ENCODE measurements at regions not wholly inside any gene's neighbourhood (a gene's known extent, or its start where the extent isn't known, plus 50 kb on each side); places are given as distances from the start of the nearest gene placed in this dataset.

DNA sequence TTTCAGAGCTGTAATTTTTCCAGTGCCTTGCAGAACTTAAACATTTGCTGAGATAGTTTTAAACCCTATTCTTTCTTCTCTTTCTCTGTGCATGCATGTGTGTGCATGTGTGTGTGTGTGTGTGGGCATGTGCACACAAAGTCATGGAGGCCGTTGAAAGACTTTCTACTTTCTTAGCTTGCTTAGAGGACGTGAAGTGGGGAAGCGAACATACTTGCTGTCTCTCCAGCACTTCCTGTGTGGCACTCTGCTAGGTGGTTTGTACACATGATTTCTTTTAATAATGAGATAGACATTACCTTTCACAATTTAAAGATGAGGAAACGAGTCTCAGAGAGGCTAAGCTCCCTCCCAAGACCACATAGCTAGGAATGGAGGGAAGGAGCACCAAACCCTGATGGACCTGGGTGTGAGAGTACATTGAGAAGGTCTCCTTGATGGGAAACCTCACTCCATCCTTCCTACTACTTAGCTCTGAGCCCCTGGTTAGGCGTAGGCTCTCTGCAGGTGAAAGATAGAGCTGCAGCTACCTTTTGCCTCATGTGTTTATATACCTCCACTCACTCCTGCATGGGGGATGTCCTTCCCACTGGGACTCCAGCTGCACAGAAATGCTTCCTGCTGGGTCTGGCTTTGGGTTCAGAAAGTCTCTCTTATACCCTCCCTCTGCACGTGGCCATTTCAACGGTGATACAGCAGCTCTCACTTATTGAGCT lies 101.9 kb upstream of the USP24 start:
- Mint-ChIP-seq H3K36me3 (ENCODE audit: insufficient read depth in 1 of 3, low read depth in 3 of 3) (no peaks in the 10 kb centered on the region; a peak in 1 of 7 replicates), H3K27ac (no peak overlapping the region), H3K9me3 (no peaks in the 10 kb centered on the region), H3K4me3 (no peak overlapping the region), H3K27me3 (ENCODE audit: low read depth) (peaks cover 3% of the 10 kb centered on the region; the same call in 1 of the 2 replicates), H3K4me1 (peaks cover 2 to 17% of the 10 kb centered on the region in 2 experiments; a peak in 3 of 4 replicates)
- Histone ChIP-seq H2BK5ac (ENCODE audit: insufficient read length, low read length) (no peak overlapping the region), H2BK120ac (ENCODE audit: low read depth, low read length, poor library complexity, severe bottlenecking) (no peak overlapping the region), H3K14ac (ENCODE audit: insufficient read depth, low read length) (no peak overlapping the region), H3K4ac (ENCODE audit: low read depth, low read length) (no peak overlapping the region), H4K20me1 (ENCODE audit: control insufficient read depth, insufficient read depth, insufficient read length) (no peaks in the 10 kb centered on the region), H2AFZ (ENCODE audit: low read length) (no peak overlapping the region), H3K9me3 (ENCODE audit: control insufficient read depth, low read depth, low read length) (no peaks in the 10 kb centered on the region), H3K56ac (ENCODE audit: insufficient read length, low read depth, low read length) (no peak overlapping the region), H3K23ac (ENCODE audit: insufficient read length, low read depth, low read length) (no peak overlapping the region), H3K4me1 (ENCODE audit: insufficient read depth, low read length) (no peaks in the 10 kb centered on the region), H3T11ph (ENCODE audit: low read length) (no peak overlapping the region), H4K5ac (ENCODE audit: insufficient read length, low read depth, low read length) (no peak overlapping the region), H4K8ac (replicated peaks; ENCODE audit: insufficient read length, low read depth, low read length) (no peak overlapping the region), H3K4me2 (ENCODE audit: insufficient read depth, insufficient read length, low read length) (no peak overlapping the region), H3K79me2 (ENCODE audit: insufficient read depth, low read length) (no peaks in the 10 kb centered on the region), H3K9ac (ENCODE audit: extremely low read depth, insufficient read length, low read length) (no peak overlapping the region), H2BK12ac (ENCODE audit: insufficient read length, low read depth, low read length) (no peak overlapping the region), H3K27me3 (ENCODE audit: insufficient read depth, low read length) (no peaks in the 10 kb centered on the region), H4K91ac (ENCODE audit: insufficient read length, low read depth, low read length) (no peak overlapping the region), H2BK15ac (ENCODE audit: low read depth, low read length) (no peak overlapping the region), H3K18ac (ENCODE audit: insufficient read length, low read depth, low read length) (no peak overlapping the region), H3K79me1 (ENCODE audit: insufficient read depth, low read depth, low read length, poor library complexity, severe bottlenecking) (no peaks in the 10 kb centered on the region), H3K23me2 (ENCODE audit: insufficient read length, low read depth, low read length, poor library complexity, severe bottlenecking) (no peaks in the 10 kb centered on the region), H2AK5ac (ENCODE audit: insufficient read length, low read length) (no peak overlapping the region), H3K27ac (ENCODE audit: insufficient read length, low read depth, low read length) (no peak overlapping the region), H2BK20ac (ENCODE audit: low read depth, low read length, poor library complexity, severe bottlenecking) (no peak overlapping the region)
- DNase-seq = no peak
- TF ChIP-seq, protein P1, sequence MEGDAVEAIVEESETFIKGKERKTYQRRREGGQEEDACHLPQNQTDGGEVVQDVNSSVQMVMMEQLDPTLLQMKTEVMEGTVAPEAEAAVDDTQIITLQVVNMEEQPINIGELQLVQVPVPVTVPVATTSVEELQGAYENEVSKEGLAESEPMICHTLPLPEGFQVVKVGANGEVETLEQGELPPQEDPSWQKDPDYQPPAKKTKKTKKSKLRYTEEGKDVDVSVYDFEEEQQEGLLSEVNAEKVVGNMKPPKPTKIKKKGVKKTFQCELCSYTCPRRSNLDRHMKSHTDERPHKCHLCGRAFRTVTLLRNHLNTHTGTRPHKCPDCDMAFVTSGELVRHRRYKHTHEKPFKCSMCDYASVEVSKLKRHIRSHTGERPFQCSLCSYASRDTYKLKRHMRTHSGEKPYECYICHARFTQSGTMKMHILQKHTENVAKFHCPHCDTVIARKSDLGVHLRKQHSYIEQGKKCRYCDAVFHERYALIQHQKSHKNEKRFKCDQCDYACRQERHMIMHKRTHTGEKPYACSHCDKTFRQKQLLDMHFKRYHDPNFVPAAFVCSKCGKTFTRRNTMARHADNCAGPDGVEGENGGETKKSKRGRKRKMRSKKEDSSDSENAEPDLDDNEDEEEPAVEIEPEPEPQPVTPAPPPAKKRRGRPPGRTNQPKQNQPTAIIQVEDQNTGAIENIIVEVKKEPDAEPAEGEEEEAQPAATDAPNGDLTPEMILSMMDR (conservative IDR thresholded peaks at IDR 0.05) = no peak
- no CpG with 5 or more reads among the region's 7 CpGs for WGBS (ENCODE audit: extremely low coverage, insufficient read length, low lambda C conversion rate)

Data from H9 (cell line).